Astrocyte (in vitro differentiated cells and primary cell): ENCODE measurements at regions not wholly inside any gene's neighbourhood (a gene's known extent, or its start where the extent isn't known, plus 50 kb on each side); places are given as distances from the start of the nearest gene placed in this dataset.
A peak's percentile ranks its signal among the peaks of the same experiment; 100 is the strongest.

ENCODE experiments used
- DNase-seq: peaks from one replicate; pipeline ENCODE4 v3.0.0-alpha.2; 2010; ENCODE audit warnings: low read depth
- FAIRE-seq: peaks from 2 replicates; lab custom pipeline; 2011; peaks lifted over from hg19 to GRCh38; lab: Jason Lieb, UNC
- H2AFZ ChIP-seq: 2 replicates; pipeline ENCODE4 v1.6.0; 2012; ENCODE audit warnings: low read depth, low read length, inconsistent platforms
- H3K27ac ChIP-seq: 2 replicates; pipeline ENCODE4 v1.5.1; 2011; ENCODE audit warnings: low read depth, low read length, inconsistent platforms
- H3K27me3 ChIP-seq: 2 replicates; pipeline ENCODE4 v1.6.0; 2011; ENCODE audit warnings: low read length, inconsistent platforms; ENCODE audit not compliant: insufficient read depth
- H3K36me3 ChIP-seq: 2 replicates; pipeline ENCODE4 v1.5.1; 2011; ENCODE audit warnings: low read length, inconsistent platforms; ENCODE audit not compliant: insufficient read depth
- H3K4me1 ChIP-seq: 2 replicates; pipeline ENCODE4 v1.5.1; 2011; ENCODE audit warnings: low read length, inconsistent platforms; ENCODE audit not compliant: insufficient read depth
- H3K4me2 ChIP-seq: 2 replicates; pipeline ENCODE4 v1.6.0; 2012; ENCODE audit warnings: low read length, inconsistent platforms
- H3K4me3 ChIP-seq: 2 replicates; pipeline ENCODE4 v1.5.1; 2011; ENCODE audit warnings: low read depth, mild to moderate bottlenecking, low read length, inconsistent platforms; ENCODE audit not compliant: insufficient read depth
- H3K79me2 ChIP-seq: 2 replicates; pipeline ENCODE4 v1.6.0; 2012; ENCODE audit warnings: mild to moderate bottlenecking, low read length, inconsistent platforms; ENCODE audit not compliant: insufficient read depth
- H3K9ac ChIP-seq: 2 replicates; pipeline ENCODE4 v1.6.0; 2012; ENCODE audit warnings: mild to moderate bottlenecking, low read length, inconsistent platforms
- H3K9me3 ChIP-seq: 2 replicates; pipeline ENCODE4 v1.5.1; 2012; ENCODE audit warnings: low read depth, mild to moderate bottlenecking, low read length, inconsistent platforms; ENCODE audit not compliant: insufficient read depth
- H4K20me1 ChIP-seq: 2 replicates; pipeline ENCODE4 v1.6.0; 2012; ENCODE audit warnings: low read length, inconsistent platforms; ENCODE audit not compliant: insufficient read depth
- H3K27ac Mint-ChIP-seq: one replicate; pipeline ENCODE4 v1.8.0; 2021; ENCODE audit warnings: mild to moderate bottlenecking, mixed read lengths; ENCODE audit not compliant: unreplicated experiment
- H3K27me3 Mint-ChIP-seq: one replicate; pipeline ENCODE4 v1.8.0; 2021; ENCODE audit warnings: low read depth, mixed read lengths; ENCODE audit not compliant: unreplicated experiment
- H3K36me3 Mint-ChIP-seq: one replicate; pipeline ENCODE4 v1.8.0; 2021; ENCODE audit warnings: low read depth, mixed read lengths; ENCODE audit not compliant: unreplicated experiment
- H3K4me1 Mint-ChIP-seq: one replicate; pipeline ENCODE4 v1.8.0; 2021; ENCODE audit warnings: low read depth, mixed read lengths; ENCODE audit not compliant: unreplicated experiment
- H3K4me3 Mint-ChIP-seq: one replicate; pipeline ENCODE4 v1.8.0; 2021; ENCODE audit warnings: mild to moderate bottlenecking, moderate library complexity, mixed read lengths; ENCODE audit not compliant: unreplicated experiment
- H3K9me3 Mint-ChIP-seq: one replicate; pipeline ENCODE4 v1.8.0; 2021; ENCODE audit warnings: mild to moderate bottlenecking, mixed read lengths; ENCODE audit not compliant: unreplicated experiment
- CTCF ChIP-seq: IDR thresholded peaks from 2 replicates; pipeline ENCODE4 v1.5.1; 2011; ENCODE audit warnings: low read depth, mild to moderate bottlenecking, inconsistent platforms, low read length, moderate library complexity; ENCODE audit not compliant: insufficient read depth
- EZH2 ChIP-seq: IDR thresholded peaks from 2 replicates; pipeline ENCODE4 v1.6.1; 2012; ENCODE audit warnings: mild to moderate bottlenecking, low read length, inconsistent platforms; ENCODE audit not compliant: insufficient read depth

GRCh38 chr2:16442971-16443370 lies 222.7 kb downstream of the CYRIA start:
- no peak overlapping the region for H3K4me3 Mint-ChIP-seq
- H3K36me3 Mint-ChIP-seq = peaks cover 2% of the 10 kb centered on the region
- Histone ChIP-seq H3K27ac (no peak overlapping the region), H3K9me3 (peaks cover 3% of the 10 kb centered on the region), H2AFZ (no peak overlapping the region), H3K36me3 (no peaks in the 10 kb centered on the region), H3K4me1 (no peaks in the 10 kb centered on the region), H4K20me1 (no peaks in the 10 kb centered on the region), H3K9ac (no peak overlapping the region), H3K4me2 (no peak overlapping the region), H3K4me3 (no peak overlapping the region), H3K27me3 (no peaks in the 10 kb centered on the region), H3K79me2 (no peaks in the 10 kb centered on the region)
- TF ChIP-seq CTCF (no peak), EZH2 (no peak)
- peaks cover 8% of the 10 kb centered on the region for H3K4me1 Mint-ChIP-seq
- no peak for DNase-seq
- no peak overlapping the region for H3K27ac Mint-ChIP-seq
- H3K27me3 Mint-ChIP-seq = no peaks in the 10 kb centered on the region
- peaks cover 7% of the 10 kb centered on the region for H3K9me3 Mint-ChIP-seq
- no peak for FAIRE-seq

DNA sequence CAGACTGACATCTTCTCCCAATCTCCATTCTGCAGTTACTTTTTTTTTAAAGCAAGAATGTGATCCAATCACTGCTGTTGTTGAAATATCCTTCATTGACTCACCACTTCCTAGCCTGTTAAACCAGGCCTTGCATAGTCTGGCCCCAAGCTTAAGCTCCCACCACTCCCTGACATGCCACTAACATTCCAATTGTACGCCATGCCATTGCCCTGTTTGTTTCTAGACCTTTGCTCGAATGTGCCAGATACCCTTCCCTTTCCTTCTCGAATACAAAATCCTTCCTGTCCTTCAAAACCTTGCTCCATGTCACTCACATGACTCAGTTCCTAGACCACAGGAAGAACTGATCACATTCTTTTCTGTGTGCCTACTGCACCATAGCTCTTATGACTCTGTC lies 224.2 kb downstream of the CYRIA start:
- H4K20me1 ChIP-seq = no peaks in the 10 kb centered on the region
- no peak for TF ChIP-seq EZH2
- TF ChIP-seq CTCF = no peak
- H2AFZ ChIP-seq = no peak overlapping the region
- no peak overlapping the region for H3K4me2 ChIP-seq
- DNase-seq = no peak
- Mint-ChIP-seq H3K9me3 (peaks cover 7% of the 10 kb centered on the region), H3K4me1 (peaks cover 8% of the 10 kb centered on the region), H3K4me3 (no peak overlapping the region), H3K27me3 (no peaks in the 10 kb centered on the region), H3K27ac (peak overlapping the region; percentile 63), H3K36me3 (peaks cover 2% of the 10 kb centered on the region)
- no peak for FAIRE-seq
- H3K9me3 ChIP-seq = peaks cover 3% of the 10 kb centered on the region
- H3K4me1 ChIP-seq = no peaks in the 10 kb centered on the region
- H3K27ac ChIP-seq = no peak overlapping the region
- no peak overlapping the region for H3K4me3 ChIP-seq
- H3K27me3 ChIP-seq = no peaks in the 10 kb centered on the region
- H3K9ac ChIP-seq = no peak overlapping the region
- no peaks in the 10 kb centered on the region for H3K79me2 ChIP-seq
- no peaks in the 10 kb centered on the region for H3K36me3 ChIP-seq

DNA sequence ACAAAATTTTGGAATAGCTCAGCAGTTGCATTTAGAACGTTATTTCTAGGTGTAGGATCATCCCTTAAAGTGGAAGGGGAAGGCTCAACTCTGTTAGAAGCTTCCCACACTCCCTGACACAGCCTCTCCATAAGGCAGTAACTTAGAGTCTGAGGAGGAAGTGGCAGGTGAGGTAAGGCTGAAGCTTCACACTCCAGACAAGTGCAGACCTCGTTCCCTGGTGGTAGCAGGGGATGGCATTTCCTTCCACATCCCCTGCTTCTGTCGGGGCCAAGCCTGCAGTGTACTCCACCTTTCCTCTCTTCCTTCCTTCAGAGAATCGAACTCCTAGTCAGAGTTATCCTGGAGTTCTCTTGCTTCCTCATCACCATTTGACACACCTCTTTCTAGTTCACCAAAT lies 224.7 kb downstream of the CYRIA start:
- no peaks in the 10 kb centered on the region for H4K20me1 ChIP-seq
- H3K9me3 ChIP-seq = peaks cover 3% of the 10 kb centered on the region
- H2AFZ ChIP-seq = no peak overlapping the region
- Mint-ChIP-seq H3K4me3 (no peak overlapping the region), H3K27me3 (no peaks in the 10 kb centered on the region), H3K27ac (peak overlapping the region; percentile 63), H3K9me3 (peaks cover 7% of the 10 kb centered on the region), H3K36me3 (peaks cover 2% of the 10 kb centered on the region), H3K4me1 (peaks cover 8% of the 10 kb centered on the region)
- no peaks in the 10 kb centered on the region for H3K27me3 ChIP-seq
- no peak overlapping the region for H3K4me3 ChIP-seq
- no peak overlapping the region for H3K4me2 ChIP-seq
- no peak for DNase-seq
- FAIRE-seq = no peak
- TF ChIP-seq EZH2 = no peak
- no peak for TF ChIP-seq CTCF
- no peak overlapping the region for H3K9ac ChIP-seq
- H3K36me3 ChIP-seq = no peaks in the 10 kb centered on the region
- H3K79me2 ChIP-seq = no peaks in the 10 kb centered on the region
- H3K27ac ChIP-seq = no peak overlapping the region
- no peaks in the 10 kb centered on the region for H3K4me1 ChIP-seq
